ENCODE measurements at regions not wholly inside any gene's neighbourhood (a gene's known extent, or its start where the extent isn't known, plus 50 kb on each side); places are given as distances from the start of the nearest gene placed in this dataset.

DNA sequence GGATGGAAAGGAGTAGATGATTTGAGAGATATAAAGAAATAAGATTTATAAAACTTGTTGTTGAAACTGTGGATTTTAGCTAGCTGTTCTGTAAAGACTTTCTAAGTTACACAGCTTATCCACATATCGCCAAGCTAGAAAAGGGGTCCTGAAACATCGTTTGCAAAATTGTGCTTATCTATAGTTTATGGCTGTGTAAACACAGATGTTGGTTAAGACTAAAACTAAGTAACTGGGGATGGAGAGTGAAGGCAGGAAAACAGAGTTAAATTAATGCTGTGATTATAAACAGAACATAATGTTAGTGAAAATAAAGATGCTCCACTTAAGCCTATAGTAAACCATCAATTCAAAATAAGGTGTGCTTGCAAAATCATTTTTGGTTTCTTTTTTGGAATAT is 311.3 kb upstream of the DDHD1 start:
- DNase-seq (ENCODE audit: low spot score in 2 of 2): no peak
- 77 to 86% methylated on average over 2 of the region's 2 CpGs for WGBS, 2 donors
- peaks cover 0 to 6% (median 0%) of the 10 kb centered on the region in 4 donors for H3K9me3 ChIP-seq
- TF ChIP-seq POLR2A (IDR thresholded peaks at IDR 0.05): no peak
- TF ChIP-seq, protein P1, sequence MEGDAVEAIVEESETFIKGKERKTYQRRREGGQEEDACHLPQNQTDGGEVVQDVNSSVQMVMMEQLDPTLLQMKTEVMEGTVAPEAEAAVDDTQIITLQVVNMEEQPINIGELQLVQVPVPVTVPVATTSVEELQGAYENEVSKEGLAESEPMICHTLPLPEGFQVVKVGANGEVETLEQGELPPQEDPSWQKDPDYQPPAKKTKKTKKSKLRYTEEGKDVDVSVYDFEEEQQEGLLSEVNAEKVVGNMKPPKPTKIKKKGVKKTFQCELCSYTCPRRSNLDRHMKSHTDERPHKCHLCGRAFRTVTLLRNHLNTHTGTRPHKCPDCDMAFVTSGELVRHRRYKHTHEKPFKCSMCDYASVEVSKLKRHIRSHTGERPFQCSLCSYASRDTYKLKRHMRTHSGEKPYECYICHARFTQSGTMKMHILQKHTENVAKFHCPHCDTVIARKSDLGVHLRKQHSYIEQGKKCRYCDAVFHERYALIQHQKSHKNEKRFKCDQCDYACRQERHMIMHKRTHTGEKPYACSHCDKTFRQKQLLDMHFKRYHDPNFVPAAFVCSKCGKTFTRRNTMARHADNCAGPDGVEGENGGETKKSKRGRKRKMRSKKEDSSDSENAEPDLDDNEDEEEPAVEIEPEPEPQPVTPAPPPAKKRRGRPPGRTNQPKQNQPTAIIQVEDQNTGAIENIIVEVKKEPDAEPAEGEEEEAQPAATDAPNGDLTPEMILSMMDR (IDR thresholded peaks at IDR 0.05): no peak
- TF ChIP-seq EP300 (IDR thresholded peaks at IDR 0.05): no peak
- H3K4me3 ChIP-seq: no peak overlapping the region
- H3K27ac ChIP-seq: no peak overlapping the region
- H3K36me3 ChIP-seq: no peaks in the 10 kb centered on the region
- no peaks in the 10 kb centered on the region for H3K27me3 ChIP-seq
- H3K4me1 ChIP-seq: no peaks in the 10 kb centered on the region

- 70 to 85% methylated on average over 9 of the region's 9 CpGs for WGBS, 2 donors
- Histone ChIP-seq H3K36me3 (no peaks in the 10 kb centered on the region), H3K9me3 (peaks cover 0 to under 1% (median 0%) of the 10 kb centered on the region in 4 donors), H3K4me1 (no peaks in the 10 kb centered on the region), H3K27me3 (no peaks in the 10 kb centered on the region), H3K27ac (no peak overlapping the region), H3K4me3 (no peak overlapping the region)
- DNase-seq (ENCODE audit: low spot score in 2 of 2): no peak
- no peak for TF ChIP-seq EP300 (IDR thresholded peaks at IDR 0.05)
- TF ChIP-seq, protein P1 (IDR thresholded peaks at IDR 0.05): no peak
- no peak for TF ChIP-seq POLR2A (IDR thresholded peaks at IDR 0.05)
Observed at GRCh38 chr14:53462931-53463778, 310.0 kb upstream of the DDHD1 start.

DNA sequence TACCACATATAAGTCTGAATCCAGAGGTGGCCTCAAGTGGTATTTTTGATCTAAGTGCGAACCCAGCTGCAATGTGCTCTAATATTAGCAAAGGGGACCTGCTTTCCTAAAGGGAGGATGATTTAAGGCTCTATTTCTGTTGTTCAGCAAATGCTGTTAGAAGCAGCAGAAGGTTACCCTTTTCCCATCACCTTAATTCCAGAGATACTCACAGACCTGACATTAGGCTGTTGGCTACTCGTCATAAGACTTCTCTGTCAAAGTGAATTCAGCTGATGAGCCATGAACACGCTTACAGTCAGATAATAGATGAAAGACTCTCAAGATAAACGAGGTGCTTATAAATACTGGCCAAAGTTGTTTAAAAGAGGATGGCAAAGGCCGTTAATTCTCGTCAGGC is 308.7 kb upstream of the DDHD1 start:
- Histone ChIP-seq H3K36me3 (no peaks in the 10 kb centered on the region), H3K27me3 (no peaks in the 10 kb centered on the region), H3K4me3 (no peak overlapping the region), H3K4me1 (no peaks in the 10 kb centered on the region), H3K9me3 (no peaks in the 10 kb centered on the region), H3K27ac (no peak overlapping the region)
- TF ChIP-seq POLR2A (IDR thresholded peaks at IDR 0.05): no peak
- no peak for DNase-seq (ENCODE audit: low spot score in 2 of 2)
- 72% methylated on average over 6 of the region's 6 CpGs for WGBS, 2 donors

- H3K9me3 ChIP-seq: no peaks in the 10 kb centered on the region
- no peak overlapping the region for H3K27ac ChIP-seq
- no peak overlapping the region for H3K4me3 ChIP-seq
- 73 to 90% methylated on average over 1 of the region's 1 CpG for WGBS, 2 donors
- H3K4me1 ChIP-seq: no peaks in the 10 kb centered on the region
- H3K27me3 ChIP-seq: no peaks in the 10 kb centered on the region
- no peaks in the 10 kb centered on the region for H3K36me3 ChIP-seq
- DNase-seq (ENCODE audit: low spot score in 2 of 2): no peak
- TF ChIP-seq EP300 (IDR thresholded peaks at IDR 0.05) (no peak), POLR2A (IDR thresholded peaks at IDR 0.05) (no peak)
- TF ChIP-seq, protein P1 (IDR thresholded peaks at IDR 0.05): no peak
Observed at GRCh38 chr14:53460544-53460943, 307.4 kb upstream of the DDHD1 start.

- 26 to 31% methylated on average over 2 of the region's 2 CpGs for WGBS, 2 donors
- Histone ChIP-seq H3K27ac (no peak overlapping the region), H3K9me3 (no peaks in the 10 kb centered on the region), H3K4me3 (no peak overlapping the region), H3K27me3 (no peaks in the 10 kb centered on the region), H3K36me3 (no peaks in the 10 kb centered on the region), H3K4me1 (no peaks in the 10 kb centered on the region)
- DNase-seq (ENCODE audit: low spot score in 2 of 2): no peak
- TF ChIP-seq, protein P1 (IDR thresholded peaks at IDR 0.05): no peak
- TF ChIP-seq EP300 (IDR thresholded peaks at IDR 0.05) (no peak), POLR2A (IDR thresholded peaks at IDR 0.05) (no peak)
Observed at GRCh38 chr14:53458368-53458814, 305.3 kb upstream of the DDHD1 start.
